OCI-LY1 (cell line): ENCODE measurements at regions not wholly inside any gene's neighbourhood (a gene's known extent, or its start where the extent isn't known, plus 50 kb on each side); places are given as distances from the start of the nearest gene placed in this dataset.

Source experiments
- H2AFZ ChIP-seq: fragments of 200-600 bp; sonication (generic), shearing (Covaris generic); 2 replicates; pipeline ENCODE4 v1.6.0; 2014; ENCODE audit warnings: antibody characterized with exemption, mild to moderate bottlenecking, low read length
- H3F3A ChIP-seq: fragments of 200-600 bp; sonication (generic), shearing (Covaris generic); 2 replicates; pipeline ENCODE4 v1.6.0; 2014; ENCODE audit warnings: mild to moderate bottlenecking, antibody characterized with exemption, low read length, moderate library complexity; ENCODE audit not compliant: insufficient read depth
- H3K27ac ChIP-seq: fragments of 200-600 bp; sonication (generic); 2 replicates; pipeline ENCODE4 v1.5.1; 2014; ENCODE audit warnings: low read length, mixed run types, mild to moderate bottlenecking, low read depth; ENCODE audit not compliant: poor library complexity, severe bottlenecking
- H3K27me3 ChIP-seq: fragments of 200-600 bp; sonication (generic); 2 replicates; pipeline ENCODE4 v1.6.0; 2014; ENCODE audit warnings: antibody characterized with exemption, mild to moderate bottlenecking, low read length, moderate library complexity; ENCODE audit not compliant: insufficient read depth
- H3K36me3 ChIP-seq: fragments of 200-600 bp; sonication (generic); 2 replicates; pipeline ENCODE4 v1.6.1; 2014; ENCODE audit warnings: mild to moderate bottlenecking, antibody characterized with exemption, low read length, moderate library complexity, mixed read lengths; ENCODE audit not compliant: insufficient read depth
- H3K4me1 ChIP-seq: fragments of 200-600 bp; sonication (generic); 2 replicates; pipeline ENCODE4 v1.5.1; 2014; ENCODE audit warnings: mild to moderate bottlenecking, low read length, moderate library complexity; ENCODE audit not compliant: insufficient read depth, severe bottlenecking
- H3K4me2 ChIP-seq: fragments of 200-600 bp; sonication (generic), shearing (Covaris generic); 2 replicates; pipeline ENCODE4 v1.6.1; 2014; ENCODE audit warnings: low read length
- H3K4me3 ChIP-seq: fragments of 200-600 bp; sonication (generic); 2 replicates; pipeline ENCODE4 v1.5.1; 2014; ENCODE audit warnings: low read length, low read depth, mild to moderate bottlenecking, mixed read lengths; ENCODE audit not compliant: poor library complexity, severe bottlenecking
- H3K79me2 ChIP-seq: fragments of 200-600 bp; shearing (Covaris generic); 2 replicates; pipeline ENCODE4 v1.6.1; 2016; ENCODE audit warnings: mixed run types, low read length, mixed read lengths; ENCODE audit not compliant: insufficient read depth
- H3K9ac ChIP-seq: fragments of 200-600 bp; sonication (generic), shearing (Covaris generic); 2 replicates; pipeline ENCODE4 v1.6.1; 2014; ENCODE audit warnings: mild to moderate bottlenecking, low read length, mixed read lengths
- H3K9me2 ChIP-seq: fragments of 200-600 bp; sonication (generic), shearing (Covaris generic); 2 replicates; pipeline ENCODE4 v1.6.1; 2014; ENCODE audit warnings: low read depth, mild to moderate bottlenecking, low read length, mixed read lengths
- H3K9me3 ChIP-seq: fragments of 200-600 bp; shearing (Covaris generic); 2 replicates; pipeline ENCODE4 v1.6.1; 2014; ENCODE audit warnings: low read length, mixed read lengths
- H4K20me1 ChIP-seq: fragments of 200-600 bp; sonication (generic), shearing (Covaris generic); 2 replicates; pipeline ENCODE4 v1.6.0; 2016; ENCODE audit warnings: mild to moderate bottlenecking, low read length; ENCODE audit not compliant: insufficient read depth
- EZH2 ChIP-seq: fragments of 200-600 bp; sonication (generic), shearing (Covaris generic); IDR thresholded peaks from 2 replicates; pipeline ENCODE4 v1.8.0; 2017; ENCODE audit warnings: borderline replicate concordance, mixed run types, mild to moderate bottlenecking, antibody characterized with exemption, low read length, moderate library complexity, mixed read lengths
- TF ChIP-seq, protein P1 (sequence below): fragments of 200-600 bp; sonication (generic), shearing (Covaris generic); IDR thresholded peaks from 2 replicates; pipeline ENCODE4 v1.5.1; 2017; ENCODE audit warnings: mild to moderate bottlenecking, antibody characterized with exemption, low read length, moderate library complexity, mixed read lengths

DNA sequence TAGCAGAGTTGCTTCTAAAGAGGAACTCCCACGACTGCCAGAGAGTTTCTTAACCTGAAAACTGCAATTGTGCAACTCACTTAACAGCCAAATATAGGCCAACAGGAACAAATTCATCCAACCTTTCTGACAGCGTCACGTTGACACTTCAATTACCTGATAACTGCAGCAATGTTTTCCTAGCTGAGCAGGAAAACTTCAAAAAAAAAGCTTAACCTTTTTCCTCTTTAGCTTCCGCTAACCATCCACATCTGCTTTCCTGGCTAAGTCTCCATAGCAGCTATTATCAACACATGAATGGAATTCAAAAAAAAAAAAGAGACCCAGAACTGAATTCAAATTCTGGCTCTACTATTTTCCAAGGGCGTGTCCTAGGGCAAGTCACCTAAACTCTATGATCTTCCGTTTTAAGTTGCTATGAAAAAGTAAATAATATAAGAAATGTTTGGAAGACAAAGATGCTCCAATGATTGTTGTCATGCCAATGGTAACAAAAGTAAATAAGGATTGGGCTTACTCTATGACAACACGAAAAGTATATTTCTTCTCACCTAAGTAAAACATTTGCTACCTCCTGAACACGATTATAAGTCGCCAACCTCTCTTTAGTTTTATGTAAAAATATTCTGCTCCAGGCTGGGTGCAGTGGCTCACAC is 524.6 kb upstream of the JARID2 start:
- Histone ChIP-seq H3K4me3 (no peak overlapping the region), H2AFZ (no peak overlapping the region), H3K27ac (no peak overlapping the region), H3K79me2 (no peaks in the 10 kb centered on the region), H3K9me3 (no peaks in the 10 kb centered on the region), H3K9ac (no peak overlapping the region), H3K4me1 (peaks cover 4% of the 10 kb centered on the region), H3K36me3 (no peaks in the 10 kb centered on the region), H3K27me3 (no peaks in the 10 kb centered on the region), H3K4me2 (no peak overlapping the region), H3K9me2 (no peaks in the 10 kb centered on the region), H3F3A (no peaks in the 10 kb centered on the region), H4K20me1 (no peaks in the 10 kb centered on the region)
- TF ChIP-seq, protein P1, sequence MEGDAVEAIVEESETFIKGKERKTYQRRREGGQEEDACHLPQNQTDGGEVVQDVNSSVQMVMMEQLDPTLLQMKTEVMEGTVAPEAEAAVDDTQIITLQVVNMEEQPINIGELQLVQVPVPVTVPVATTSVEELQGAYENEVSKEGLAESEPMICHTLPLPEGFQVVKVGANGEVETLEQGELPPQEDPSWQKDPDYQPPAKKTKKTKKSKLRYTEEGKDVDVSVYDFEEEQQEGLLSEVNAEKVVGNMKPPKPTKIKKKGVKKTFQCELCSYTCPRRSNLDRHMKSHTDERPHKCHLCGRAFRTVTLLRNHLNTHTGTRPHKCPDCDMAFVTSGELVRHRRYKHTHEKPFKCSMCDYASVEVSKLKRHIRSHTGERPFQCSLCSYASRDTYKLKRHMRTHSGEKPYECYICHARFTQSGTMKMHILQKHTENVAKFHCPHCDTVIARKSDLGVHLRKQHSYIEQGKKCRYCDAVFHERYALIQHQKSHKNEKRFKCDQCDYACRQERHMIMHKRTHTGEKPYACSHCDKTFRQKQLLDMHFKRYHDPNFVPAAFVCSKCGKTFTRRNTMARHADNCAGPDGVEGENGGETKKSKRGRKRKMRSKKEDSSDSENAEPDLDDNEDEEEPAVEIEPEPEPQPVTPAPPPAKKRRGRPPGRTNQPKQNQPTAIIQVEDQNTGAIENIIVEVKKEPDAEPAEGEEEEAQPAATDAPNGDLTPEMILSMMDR, result no peak
- no peak for TF ChIP-seq EZH2

DNA sequence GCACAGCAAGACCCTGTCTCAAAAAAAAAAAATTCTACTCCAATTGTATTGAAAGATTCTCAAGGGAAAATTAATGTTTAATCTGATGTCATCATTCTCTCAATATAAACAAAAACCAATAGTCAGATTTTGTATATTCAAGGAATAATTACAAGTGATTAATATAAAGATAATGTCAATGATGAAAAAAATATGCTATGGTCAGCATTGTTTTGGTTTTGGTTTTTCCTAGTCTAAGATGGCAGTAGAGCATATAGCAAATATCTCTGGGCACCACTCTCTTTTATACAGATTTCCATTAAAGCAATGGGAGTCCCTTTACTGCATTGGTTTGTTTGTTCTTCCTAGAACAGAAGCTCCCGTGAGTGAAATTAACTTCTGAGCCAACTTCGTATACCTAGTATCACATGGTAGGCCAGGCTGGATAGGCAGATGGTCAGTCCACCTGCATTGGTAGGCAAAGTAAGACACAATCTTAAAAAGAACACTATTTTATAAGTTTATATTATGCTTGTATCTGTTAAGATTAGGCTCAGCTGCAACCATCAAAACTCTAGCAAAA is 523.8 kb upstream of the JARID2 start:
- Histone ChIP-seq H3K4me3 (no peak overlapping the region), H2AFZ (no peak overlapping the region), H4K20me1 (no peaks in the 10 kb centered on the region), H3F3A (no peaks in the 10 kb centered on the region), H3K79me2 (no peaks in the 10 kb centered on the region), H3K4me1 (peaks cover 4% of the 10 kb centered on the region), H3K9me3 (no peaks in the 10 kb centered on the region), H3K9me2 (no peaks in the 10 kb centered on the region), H3K4me2 (no peak overlapping the region), H3K9ac (no peak overlapping the region), H3K27me3 (no peaks in the 10 kb centered on the region), H3K36me3 (no peaks in the 10 kb centered on the region), H3K27ac (no peak overlapping the region)
- no peak for TF ChIP-seq EZH2
- TF ChIP-seq, protein P1, result no peak

DNA sequence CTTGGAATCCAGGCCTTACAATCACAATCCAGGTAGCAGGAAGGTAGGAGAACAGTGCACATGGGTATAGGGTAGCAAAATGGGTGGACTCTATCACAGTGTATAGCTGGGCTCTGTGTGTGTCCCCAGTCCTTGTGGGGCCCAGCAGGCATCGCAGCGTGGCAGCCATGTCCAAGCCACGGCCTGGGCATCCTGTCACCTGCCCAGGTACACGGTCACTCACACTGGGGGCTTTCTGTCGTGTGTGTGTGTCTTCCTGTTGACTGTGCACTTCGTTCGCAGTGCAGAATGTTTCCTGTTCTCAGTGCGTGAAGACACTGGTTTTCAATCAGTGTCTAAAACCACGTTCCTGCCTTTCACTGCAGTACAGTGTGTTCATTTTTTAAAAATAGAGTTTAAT is 523.2 kb upstream of the JARID2 start:
- no peak overlapping the region for H2AFZ ChIP-seq
- no peak for TF ChIP-seq EZH2
- TF ChIP-seq, protein P1, result no peak

More for the DNA sequence above, 523.2 kb upstream of the JARID2 start:
- Histone ChIP-seq H3K9me2 (no peaks in the 10 kb centered on the region), H3K9ac (no peak overlapping the region), H3K4me2 (no peak overlapping the region), H3K79me2 (no peaks in the 10 kb centered on the region), H3K27me3 (no peaks in the 10 kb centered on the region), H4K20me1 (no peaks in the 10 kb centered on the region), H3K4me1 (peaks cover 4% of the 10 kb centered on the region), H3K36me3 (no peaks in the 10 kb centered on the region), H3K4me3 (no peak overlapping the region), H3F3A (no peaks in the 10 kb centered on the region), H3K27ac (no peak overlapping the region), H3K9me3 (no peaks in the 10 kb centered on the region)
